HepG2 (cell line): ENCODE measurements at regions not wholly inside any gene's neighbourhood (a gene's known extent, or its start where the extent isn't known, plus 50 kb on each side); places are given as distances from the start of the nearest gene placed in this dataset.

Experiments used
- ATAC-seq: fragments of 200-7000 bp; cut with Tn5 transposase; 3 replicates; pipeline ENCODE4 v1.9.1; 2020; ENCODE audit warnings: mild to moderate bottlenecking, moderate library complexity
- BruUV-seq: library from RNA; stranded (reverse); fragments of 400-500 nt; replicated peaks from 2 replicates; lab custom pipeline; 2021; lab: Mats Ljungman, UMichigan
- CTCF ChIA-PET: fragments of 300-600 bp; formaldehyde crosslinking; extraction: SDS; loops from one replicate; lab custom pipeline; 2021; ENCODE audit warnings: low total read pairs, inconsistent platforms, low intra/inter-chr PET ratio; lab: Yijun Ruan, JAX
- POLR2A ChIA-PET: fragments of 350-600 bp; sonication (Branson Sonifier 250); formaldehyde crosslinking; loops from one replicate; lab custom pipeline; 2020; ENCODE audit warnings: antibody characterized with exemption, inconsistent platforms; lab: Yijun Ruan, JAX
- DNase-seq: peaks from one replicate; pipeline ENCODE4 v3.0.0-alpha.2; 2015; ENCODE audit warnings: low spot score
- FAIRE-seq: peaks from 3 replicates; lab custom pipeline; 2011; peaks lifted over from hg19 to GRCh38; lab: Jason Lieb, UNC
- H2AFZ ChIP-seq: one replicate; pipeline ENCODE4 v1.6.1; 2011; ENCODE audit warnings: low read length, inconsistent platforms
- H3K27ac ChIP-seq: fragments of 300-600 bp; 3 replicates; pipeline ENCODE4 v1.8.0; 2011; ENCODE audit warnings: mixed run types, mild to moderate bottlenecking, mixed read lengths, low read length, inconsistent platforms; ENCODE audit not compliant: insufficient read depth; ENCODE audit errors: extremely low read length
- H3K27me3 ChIP-seq, 2 experiments: fragments of 200-600 bp in 1 of 2; 2 replicates in 1 of 2; 3 replicates in 1 of 2; pipeline versions ENCODE4 v1.6.0 to v1.8.0; 2011; ENCODE audit warnings: low read length in 2 of 2, mild to moderate bottlenecking in 2 of 2, moderate library complexity in 2 of 2, inconsistent platforms in 1 of 2; ENCODE audit not compliant: insufficient read depth in 2 of 2, control insufficient read depth in 1 of 2
- H3K36me3 ChIP-seq, 2 experiments: fragments of 200-600 bp in 1 of 2; replicated peaks in 1 of 2; 2 replicates in 1 of 2; 3 replicates in 1 of 2; pipeline versions ENCODE4 v1.5.1 to v1.8.0; 2011; ENCODE audit warnings: low read length in 2 of 2, inconsistent platforms in 1 of 2; ENCODE audit not compliant: insufficient read depth in 2 of 2, control insufficient read depth in 1 of 2
- H3K4me1 ChIP-seq: 2 replicates; pipeline ENCODE4 v1.5.1; 2012; ENCODE audit warnings: low read length, inconsistent platforms; ENCODE audit not compliant: insufficient read depth
- H3K4me2 ChIP-seq: 2 replicates; pipeline ENCODE4 v1.6.0; 2011; ENCODE audit warnings: low read depth, low read length, inconsistent platforms
- H3K4me3 ChIP-seq, 3 experiments: fragments of 200-600 bp in 1 of 3; sonication (generic), shearing (Covaris generic) in 1 of 3; replicated peaks in 1 of 3; 2 replicates each; pipeline ENCODE4 v1.5.1; 2011 to 2016; ENCODE audit warnings: low read length in 3 of 3, inconsistent platforms in 2 of 3, low read depth in 2 of 3, mild to moderate bottlenecking in 2 of 3, control low read depth in 1 of 3, mixed read lengths in 1 of 3; ENCODE audit not compliant: insufficient read depth in 1 of 3
- H3K79me2 ChIP-seq: one replicate; pipeline ENCODE4 v1.6.1; 2011; ENCODE audit warnings: low read length, inconsistent platforms; ENCODE audit not compliant: insufficient read depth
- H3K9ac ChIP-seq: 2 replicates; pipeline ENCODE4 v1.6.0; 2011; ENCODE audit warnings: mild to moderate bottlenecking, low read depth, low read length, inconsistent platforms; ENCODE audit not compliant: insufficient read depth
- H3K9me3 ChIP-seq: 2 replicates; pipeline ENCODE4 v1.5.1; 2012; ENCODE audit warnings: mild to moderate bottlenecking, low read length
- H4K20me1 ChIP-seq: 2 replicates; pipeline ENCODE4 v1.6.0; 2011; ENCODE audit warnings: inconsistent platforms, mild to moderate bottlenecking, low read length, moderate library complexity; ENCODE audit not compliant: insufficient read depth
- GATAD2A ChIP-seq: IDR thresholded peaks from 2 replicates; pipeline ENCODE4 v1.6.1; 2016
- KMT2A ChIP-seq: sonication (generic); formaldehyde crosslinking; IDR thresholded peaks from 2 replicates; pipeline ENCODE4 v1.4.0; 2020; ENCODE audit warnings: missing genetic modification reagents
- MED8 ChIP-seq: sonication (generic); formaldehyde crosslinking; IDR thresholded peaks from 2 replicates; pipeline ENCODE4 v1.8.1; 2023; ENCODE audit warnings: mild to moderate bottlenecking, missing genetic modification reagents; ENCODE audit not compliant: insufficient replicate concordance
- NR2F2 ChIP-seq: IDR thresholded peaks from 2 replicates; pipeline ENCODE4 v1.6.1; 2012; ENCODE audit warnings: low read depth, inconsistent platforms, borderline replicate concordance
- POGZ ChIP-seq: sonication (generic); formaldehyde crosslinking; IDR thresholded peaks from 2 replicates; pipeline ENCODE4 v1.4.0; 2020; ENCODE audit warnings: mild to moderate bottlenecking, missing genetic modification reagents
- TCF12 ChIP-seq, 2 experiments: fragments of 450-650 bp in 1 of 2; sonication (generic) in 1 of 2; formaldehyde crosslinking in 1 of 2; IDR thresholded peaks; 2 replicates each; pipeline versions ENCODE4 v1.6.1 to v1.8.0; 2017 to 2022; ENCODE audit warnings: antibody characterized with exemption in 1 of 2, mild to moderate bottlenecking in 1 of 2, missing genetic modification reagents in 1 of 2, moderate library complexity in 1 of 2
- TFE3 ChIP-seq: IDR thresholded peaks from 2 replicates; pipeline ENCODE4 v1.6.1; 2016
- ZBTB26 ChIP-seq: IDR thresholded peaks from 2 replicates; pipeline ENCODE4 v1.6.1; 2016; ENCODE audit warnings: missing compliant biosample characterization, missing genetic modification reagents, borderline replicate concordance
- ZFP82 ChIP-seq: sonication (generic); formaldehyde crosslinking; IDR thresholded peaks from 2 replicates; pipeline ENCODE4 v1.5.1; 2020; ENCODE audit warnings: mild to moderate bottlenecking, missing genetic modification reagents, borderline replicate concordance
- ZNF460 ChIP-seq: sonication (generic); formaldehyde crosslinking; IDR thresholded peaks from 2 replicates; pipeline ENCODE4 v1.5.1; 2020; ENCODE audit warnings: missing genetic modification reagents, mild to moderate bottlenecking, borderline replicate concordance
- ZNF549 ChIP-seq: sonication (generic); formaldehyde crosslinking; IDR thresholded peaks from 2 replicates; pipeline ENCODE4 v1.5.0; 2020; ENCODE audit warnings: missing genetic modification reagents
- ZNF577 ChIP-seq: sonication (generic); formaldehyde crosslinking; IDR thresholded peaks from 2 replicates; pipeline ENCODE4 v1.4.0; 2020; ENCODE audit warnings: mild to moderate bottlenecking, low read depth, missing genetic modification reagents, borderline replicate concordance
- WGBS: methylation state at CpG from one replicate; pipeline ENCODE4 v1.1.6; 2017; ENCODE audit warnings: low lambda C conversion rate; 5-methylcytosine and 5-hydroxymethylcytosine counted together
- in situ Hi-C: cut with HindIII; loops from 2 replicates; pipeline ENCODE4 v1.10.0; 2017; ENCODE audit warnings: low pct_unique_long_range_greater_than_20kb; ENCODE audit not compliant: extremely low pct_ligation_motif_present
- intact Hi-C: fragments of 100-400 bp; cut with micrococcal nuclease; formaldehyde crosslinking; loops from one replicate; pipeline ENCODE4 v1.10.0; 2022; ENCODE audit not compliant: unreplicated experiment
- TF ChIP-seq, protein P1 (sequence below): sonication (generic); formaldehyde crosslinking; IDR thresholded peaks from 2 replicates; pipeline ENCODE4 v1.4.0; 2020; ENCODE audit warnings: missing genetic modification reagents
- TF ChIP-seq, protein P2 (sequence below): sonication (generic); formaldehyde crosslinking; IDR thresholded peaks from 2 replicates; pipeline ENCODE4 v1.9.0; 2021; ENCODE audit warnings: missing genetic modification reagents, mild to moderate bottlenecking, borderline replicate concordance

GRCh38 chr1:98001764-98002163 lies 80.9 kb upstream of the DPYD start:
- DNase-seq = no peak
- in situ Hi-C loops = no loop called here
- H3K9me3 ChIP-seq = no peaks in the 10 kb centered on the region
- BruUV-seq = no TSS peak
- intact Hi-C loops = loop anchor here (2.0 kb wide), 1 partner anchor 53 kb away; no protein-coding TSS in a partner anchor
- WGBS = 24% methylated on average over 1 of the region's 1 CpG
- no peak for ATAC-seq
- no peaks in the 10 kb centered on the region for H4K20me1 ChIP-seq
- H3K27ac ChIP-seq = no peak overlapping the region
- no peak overlapping the region for H2AFZ ChIP-seq
- no peak for FAIRE-seq
- H3K79me2 ChIP-seq = no peaks in the 10 kb centered on the region
- no peak overlapping the region for H3K9ac ChIP-seq
- no peak overlapping the region for H3K4me2 ChIP-seq
- ChIA-PET CTCF (no interaction called here), POLR2A (no interaction called here)
- TF ChIP-seq TFE3 (CRISPR knock-in tag) = no peak
- TF ChIP-seq GATAD2A (CRISPR knock-in tag) = no peak
- TF ChIP-seq, protein P1, sequence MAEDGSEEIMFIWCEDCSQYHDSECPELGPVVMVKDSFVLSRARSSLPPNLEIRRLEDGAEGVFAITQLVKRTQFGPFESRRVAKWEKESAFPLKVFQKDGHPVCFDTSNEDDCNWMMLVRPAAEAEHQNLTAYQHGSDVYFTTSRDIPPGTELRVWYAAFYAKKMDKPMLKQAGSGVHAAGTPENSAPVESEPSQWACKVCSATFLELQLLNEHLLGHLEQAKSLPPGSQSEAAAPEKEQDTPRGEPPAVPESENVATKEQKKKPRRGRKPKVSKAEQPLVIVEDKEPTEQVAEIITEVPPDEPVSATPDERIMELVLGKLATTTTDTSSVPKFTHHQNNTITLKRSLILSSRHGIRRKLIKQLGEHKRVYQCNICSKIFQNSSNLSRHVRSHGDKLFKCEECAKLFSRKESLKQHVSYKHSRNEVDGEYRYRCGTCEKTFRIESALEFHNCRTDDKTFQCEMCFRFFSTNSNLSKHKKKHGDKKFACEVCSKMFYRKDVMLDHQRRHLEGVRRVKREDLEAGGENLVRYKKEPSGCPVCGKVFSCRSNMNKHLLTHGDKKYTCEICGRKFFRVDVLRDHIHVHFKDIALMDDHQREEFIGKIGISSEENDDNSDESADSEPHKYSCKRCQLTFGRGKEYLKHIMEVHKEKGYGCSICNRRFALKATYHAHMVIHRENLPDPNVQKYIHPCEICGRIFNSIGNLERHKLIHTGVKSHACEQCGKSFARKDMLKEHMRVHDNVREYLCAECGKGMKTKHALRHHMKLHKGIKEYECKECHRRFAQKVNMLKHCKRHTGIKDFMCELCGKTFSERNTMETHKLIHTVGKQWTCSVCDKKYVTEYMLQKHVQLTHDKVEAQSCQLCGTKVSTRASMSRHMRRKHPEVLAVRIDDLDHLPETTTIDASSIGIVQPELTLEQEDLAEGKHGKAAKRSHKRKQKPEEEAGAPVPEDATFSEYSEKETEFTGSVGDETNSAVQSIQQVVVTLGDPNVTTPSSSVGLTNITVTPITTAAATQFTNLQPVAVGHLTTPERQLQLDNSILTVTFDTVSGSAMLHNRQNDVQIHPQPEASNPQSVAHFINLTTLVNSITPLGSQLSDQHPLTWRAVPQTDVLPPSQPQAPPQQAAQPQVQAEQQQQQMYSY (CRISPR knock-in tag) = no peak
- TF ChIP-seq POGZ (CRISPR knock-in tag) = no peak
- TF ChIP-seq ZNF549 = no peak
- TF ChIP-seq ZFP82 (CRISPR knock-in tag) = no peak
- TF ChIP-seq ZNF460 (CRISPR knock-in tag) = no peak
- TF ChIP-seq MED8 (CRISPR knock-in tag) = no peak
- no peak for TF ChIP-seq NR2F2
- TF ChIP-seq KMT2A (CRISPR knock-in tag) = no peak
- TF ChIP-seq TCF12 (IDR thresholded peaks at IDR 0.05) = no peak
- TF ChIP-seq TCF12 (CRISPR knock-in tag; IDR thresholded peaks at IDR 0.05) = no peak
- TF ChIP-seq ZNF577 = no peak
- TF ChIP-seq ZBTB26 (CRISPR knock-in tag) = no peak
- TF ChIP-seq, protein P2, sequence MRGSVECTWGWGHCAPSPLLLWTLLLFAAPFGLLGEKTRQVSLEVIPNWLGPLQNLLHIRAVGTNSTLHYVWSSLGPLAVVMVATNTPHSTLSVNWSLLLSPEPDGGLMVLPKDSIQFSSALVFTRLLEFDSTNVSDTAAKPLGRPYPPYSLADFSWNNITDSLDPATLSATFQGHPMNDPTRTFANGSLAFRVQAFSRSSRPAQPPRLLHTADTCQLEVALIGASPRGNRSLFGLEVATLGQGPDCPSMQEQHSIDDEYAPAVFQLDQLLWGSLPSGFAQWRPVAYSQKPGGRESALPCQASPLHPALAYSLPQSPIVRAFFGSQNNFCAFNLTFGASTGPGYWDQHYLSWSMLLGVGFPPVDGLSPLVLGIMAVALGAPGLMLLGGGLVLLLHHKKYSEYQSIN = no peak
- H3K27me3 ChIP-seq = no peaks in the 10 kb centered on the region
- no peaks in the 10 kb centered on the region for H3K36me3 ChIP-seq
- H3K4me3 ChIP-seq = no peak overlapping the region
- no peaks in the 10 kb centered on the region for H3K4me1 ChIP-seq
